HG03439 (cell line): ENCODE measurements at regions not wholly inside any gene's neighbourhood (a gene's known extent, or its start where the extent isn't known, plus 50 kb on each side); places are given as distances from the start of the nearest gene placed in this dataset.
"Not testable (repeated sequence)": the region's sequence is repeated elsewhere in the genome, so short reads cannot be mapped to it uniquely, and the experiment has no call there.

Experiments used
- ATAC-seq: cut with Tn5 transposase; IDR thresholded peaks from one replicate; pipeline ENCODE4 v1.9.1; 2021; ENCODE audit warnings: mild to moderate bottlenecking, moderate library complexity; ENCODE audit not compliant: unreplicated experiment

GRCh38 chr16:86880316-86881117 is 302.2 kb downstream of the FOXL1 start:
- ATAC-seq, result no peak

- no peak for ATAC-seq
Measured at GRCh38 chr16:86881118-86881510, 302.8 kb downstream of the FOXL1 start.

- ATAC-seq, result no peak
Measured at GRCh38 chr16:86881861-86882273, 303.5 kb downstream of the FOXL1 start.

GRCh38 chr16:86882586-86883280 is 304.4 kb downstream of the FOXL1 start:
- no peak for ATAC-seq

GRCh38 chr16:86883583-86884389 is 305.4 kb downstream of the FOXL1 start:
- no peak for ATAC-seq

DNA sequence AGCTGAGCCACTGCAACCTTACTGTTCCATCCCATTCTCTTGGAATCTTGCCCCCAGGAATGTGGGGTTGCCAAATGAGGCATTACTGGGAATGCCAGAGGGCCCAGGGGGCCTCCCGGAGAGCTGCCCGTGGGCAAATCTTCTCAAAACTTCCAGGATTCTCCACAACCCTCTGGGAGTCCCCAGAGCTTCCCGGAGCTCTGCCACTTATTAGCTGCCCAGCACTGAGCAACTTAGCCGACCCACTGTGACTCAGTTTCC is 306.0 kb downstream of the FOXL1 start:
- ATAC-seq, result no peak

GRCh38 chr16:86885139-86885538 is 306.8 kb downstream of the FOXL1 start:
- no peak for ATAC-seq

DNA sequence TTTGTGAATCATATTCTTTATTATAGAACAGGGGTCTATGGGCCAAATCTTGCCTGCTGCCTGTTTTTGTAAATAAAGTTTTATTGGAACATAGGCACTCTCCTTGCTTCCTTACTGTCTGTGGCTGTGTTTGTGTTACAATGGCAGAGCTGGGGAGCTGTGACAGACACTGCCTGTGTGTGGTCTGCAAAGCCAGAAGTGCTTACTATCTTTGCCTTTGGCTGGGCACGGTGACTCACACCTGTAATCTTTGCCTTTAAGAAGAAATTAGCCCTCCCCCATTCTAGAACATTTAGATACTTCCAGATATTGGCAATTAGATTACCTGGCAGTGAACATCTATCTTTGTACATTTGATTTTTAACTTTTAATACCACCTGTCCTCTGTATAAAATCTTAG is 308.3 kb downstream of the FOXL1 start:
- no peak for ATAC-seq

DNA sequence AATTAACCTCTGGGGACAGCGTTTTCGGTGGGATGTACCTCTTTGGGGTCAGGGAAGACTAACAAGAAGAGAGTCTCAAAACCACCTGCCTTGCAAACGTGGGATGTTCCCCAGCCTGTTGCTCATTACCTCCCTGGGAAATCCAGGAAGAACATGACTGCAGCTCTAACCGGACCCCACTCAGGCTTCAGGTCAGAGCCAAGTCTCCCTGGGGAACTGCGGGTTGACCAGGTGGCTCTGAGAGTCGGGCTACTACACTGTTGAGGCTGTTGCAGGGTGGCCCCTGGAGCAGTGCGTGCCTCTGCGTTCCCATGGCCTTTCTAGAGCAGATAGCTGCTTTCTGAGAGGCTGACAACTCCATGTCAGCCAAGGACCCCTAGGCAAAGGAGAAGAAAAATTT is 309.1 kb downstream of the FOXL1 start:
- ATAC-seq, result no peak

GRCh38 chr16:86888231-86889053 is 310.1 kb downstream of the FOXL1 start:
- no peak for ATAC-seq

GRCh38 chr16:86889054-86889366 is 310.7 kb downstream of the FOXL1 start:
- ATAC-seq, result not testable (repeated sequence)

- ATAC-seq, result no peak
Measured at GRCh38 chr16:86889974-86890373, 311.6 kb downstream of the FOXL1 start.

DNA sequence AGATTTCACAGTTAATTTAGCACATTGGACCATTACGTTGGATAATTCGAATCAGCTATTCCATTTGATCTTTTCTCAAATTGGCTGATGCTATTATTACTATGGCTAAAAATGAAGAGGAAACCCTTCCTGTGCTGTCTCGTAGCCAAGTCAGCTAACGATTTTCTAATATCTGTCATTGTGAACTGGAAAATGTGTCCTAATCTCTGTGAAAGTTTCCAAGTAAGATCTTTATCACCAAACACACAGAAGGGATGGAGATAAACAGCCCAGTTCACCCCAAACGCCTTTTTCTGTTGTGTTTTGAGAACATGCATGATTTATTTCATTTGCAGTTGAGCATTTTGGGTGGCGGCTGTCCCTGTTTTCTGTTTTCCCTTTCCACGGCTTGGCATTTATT is 312.8 kb downstream of the FOXL1 start:
- no peak for ATAC-seq

DNA sequence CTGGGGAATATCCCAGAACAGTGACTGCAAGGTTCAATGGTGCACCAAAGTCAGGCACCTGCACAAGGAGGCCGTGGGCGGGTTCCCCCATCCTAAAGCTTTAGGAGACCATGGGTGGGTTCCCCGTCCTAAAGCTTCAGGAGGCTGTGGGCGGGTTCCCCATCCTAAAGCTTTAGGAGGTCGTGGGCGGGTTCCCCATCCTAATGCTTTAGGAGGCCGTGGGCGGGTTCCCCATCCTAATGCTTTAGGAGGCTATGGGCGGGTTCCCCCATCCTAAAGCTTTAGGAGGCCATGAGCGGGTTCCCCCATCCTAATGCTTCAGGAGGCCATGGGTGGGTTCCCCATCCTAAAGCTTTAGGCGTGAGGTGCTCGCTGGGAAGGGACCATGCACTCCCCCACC is 313.3 kb downstream of the FOXL1 start:
- no peak for ATAC-seq

GRCh38 chr16:86892509-86892908 is 314.2 kb downstream of the FOXL1 start:
- ATAC-seq, result no peak

DNA sequence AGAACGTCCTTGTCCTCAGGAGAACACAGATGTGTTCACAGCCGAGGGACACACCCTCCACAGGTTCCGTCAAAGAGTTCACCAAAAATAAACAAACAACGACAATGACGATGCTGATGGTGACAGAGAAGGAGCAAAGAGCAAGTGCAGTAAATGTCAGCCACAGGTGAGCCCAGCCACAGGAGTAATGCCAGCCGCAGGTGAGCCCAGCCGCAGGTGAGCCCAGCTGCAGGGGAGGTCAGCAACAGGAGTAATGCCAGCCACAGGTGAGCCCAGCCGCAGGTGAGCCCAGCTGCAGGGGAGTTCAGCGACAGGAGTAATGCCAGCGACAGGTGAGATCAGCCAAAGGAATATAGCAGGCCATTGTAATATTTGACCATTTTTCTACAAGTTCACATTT is 315.2 kb downstream of the FOXL1 start:
- no peak for ATAC-seq

DNA sequence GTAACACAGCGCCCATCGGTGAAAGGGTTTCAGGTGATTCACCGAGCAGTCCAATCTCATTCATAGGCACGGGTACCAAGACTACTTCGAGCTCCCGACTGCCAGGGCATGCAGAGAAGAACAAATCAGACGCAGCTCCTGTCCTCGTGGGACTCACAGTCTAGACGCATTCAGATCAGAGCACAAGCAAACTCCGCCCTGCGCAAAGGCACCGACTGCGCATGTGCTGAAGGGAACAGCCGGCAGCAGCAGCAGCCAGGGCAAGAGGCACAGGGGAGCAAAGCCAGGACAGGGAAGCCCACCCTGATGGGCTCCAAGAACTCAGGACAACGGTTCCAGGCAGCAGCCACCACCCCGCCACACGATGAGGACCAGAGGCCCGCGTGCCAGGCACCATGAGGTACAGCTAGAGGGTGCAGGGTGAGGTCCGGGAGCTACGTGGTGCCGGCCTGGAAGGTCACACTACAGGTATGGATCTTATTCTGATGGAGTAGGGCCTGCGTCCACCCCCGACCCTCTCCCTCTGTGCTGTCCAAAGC is 315.7 kb downstream of the FOXL1 start:
- no peak for ATAC-seq

GRCh38 chr16:86894925-86895324 is 316.6 kb downstream of the FOXL1 start:
- no peak for ATAC-seq

DNA sequence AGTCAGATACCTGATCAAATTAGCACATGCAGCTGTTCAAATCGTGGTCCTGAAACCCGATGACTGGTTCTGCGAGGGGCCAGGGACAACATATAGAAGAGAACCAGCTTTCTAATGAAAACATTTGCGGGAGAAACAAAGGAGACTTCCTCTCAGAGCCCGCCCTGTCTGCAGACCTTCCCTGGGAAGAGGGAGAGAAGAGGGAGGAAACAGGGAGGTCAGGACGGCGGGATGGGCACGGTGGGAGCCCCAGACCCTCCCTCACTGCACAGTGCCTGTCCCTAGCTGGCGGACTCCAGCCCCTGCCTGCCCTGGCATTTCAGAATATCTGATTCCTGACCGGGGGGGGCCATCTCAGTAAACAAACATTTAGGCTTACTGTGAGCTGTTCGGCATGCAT is 317.3 kb downstream of the FOXL1 start:
- no peak for ATAC-seq

DNA sequence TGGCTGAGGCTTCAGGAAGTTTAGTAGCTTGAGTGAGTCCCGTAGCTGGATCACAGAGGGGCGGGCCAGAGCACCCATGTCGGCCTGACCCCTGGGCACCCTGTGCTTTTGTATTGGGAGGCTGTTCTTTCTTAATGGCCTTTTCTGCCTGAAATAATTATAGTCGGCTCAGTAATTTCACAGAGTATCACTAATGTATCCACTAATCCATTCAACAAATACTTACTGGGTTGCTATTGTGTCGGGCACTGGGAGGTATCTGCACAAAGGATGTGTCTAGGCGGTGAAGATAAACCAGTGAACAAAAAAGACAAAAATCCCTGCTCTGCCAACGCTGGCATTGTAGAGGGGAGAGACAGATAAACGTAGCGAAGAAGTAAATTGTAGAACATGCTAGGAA is 318.6 kb downstream of the FOXL1 start:
- no peak for ATAC-seq

DNA sequence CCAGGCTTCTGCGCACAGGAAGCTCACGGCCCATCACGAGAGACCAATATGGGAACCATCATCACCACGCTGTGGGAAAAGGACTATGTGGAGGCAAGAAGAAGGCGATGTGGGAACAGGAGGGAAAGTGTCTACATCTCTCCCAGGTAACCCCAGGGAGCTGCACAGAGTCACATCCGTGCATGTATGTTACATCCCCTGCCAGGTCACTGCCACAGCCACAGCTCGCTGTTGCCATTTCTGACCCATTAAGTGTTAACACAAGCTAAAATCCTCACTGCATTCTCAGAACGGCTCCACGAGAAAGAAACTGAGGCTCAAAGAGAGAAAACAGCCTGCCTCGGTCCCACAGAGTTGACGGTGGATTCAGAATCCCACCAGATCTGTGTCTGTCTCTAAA is 319.1 kb downstream of the FOXL1 start:
- no peak for ATAC-seq
